GM20431 (cell line): ENCODE measurements at regions not wholly inside any gene's neighbourhood (a gene's known extent, or its start where the extent isn't known, plus 50 kb on each side); places are given as distances from the start of the nearest gene placed in this dataset.

ENCODE experiments used
- in situ Hi-C: fragments of 300-500 bp; cut with MseI, MboI; formaldehyde crosslinking; loops from one replicate; pipeline ENCODE4 v1.15.0; 2020; ENCODE audit warnings: low sequenced_read_pairs; ENCODE audit not compliant: unreplicated experiment

GRCh38 chr5:39489263-39489662 lies 64.5 kb upstream of the DAB2 start:
- in situ Hi-C loops = no loop called here

GRCh38 chr5:39486790-39487189 lies 62.0 kb upstream of the DAB2 start:
- in situ Hi-C loops = no loop called here

- in situ Hi-C loops = no loop called here
Observed at GRCh38 chr5:39486361-39486760, 61.6 kb upstream of the DAB2 start.

GRCh38 chr5:39485079-39485478 lies 60.3 kb upstream of the DAB2 start:
- in situ Hi-C loops = no loop called here

GRCh38 chr5:39484673-39485072 lies 59.9 kb upstream of the DAB2 start:
- in situ Hi-C loops = no loop called here

- in situ Hi-C loops = no loop called here
Observed at GRCh38 chr5:39482098-39482497, 57.3 kb upstream of the DAB2 start.

- in situ Hi-C loops = no loop called here
Observed at GRCh38 chr5:39479537-39479936, 54.8 kb upstream of the DAB2 start.

GRCh38 chr5:39478863-39479262 lies 54.1 kb upstream of the DAB2 start:
- in situ Hi-C loops = no loop called here

GRCh38 chr5:39476843-39477220 lies 52.1 kb upstream of the DAB2 start:
- in situ Hi-C loops = no loop called here

GRCh38 chr5:39475881-39476842 lies 51.4 kb upstream of the DAB2 start:
- in situ Hi-C loops = no loop called here

- in situ Hi-C loops = no loop called here
Observed at GRCh38 chr5:39475159-39475571, 50.4 kb upstream of the DAB2 start.
